H9 (cell line): ENCODE measurements at regions not wholly inside any gene's neighbourhood (a gene's known extent, or its start where the extent isn't known, plus 50 kb on each side); places are given as distances from the start of the nearest gene placed in this dataset.

ENCODE experiments used
- DNase-seq: peaks from one replicate; pipeline ENCODE4 v3.0.0-alpha.2; 2017
- H2AFZ ChIP-seq: one replicate; pipeline ENCODE4 v1.6.1; 2013; ENCODE audit warnings: mild to moderate bottlenecking, low read length, control low read depth, moderate library complexity
- H2AK5ac ChIP-seq: 2 replicates; pipeline ENCODE4 v1.6.1; 2013; ENCODE audit warnings: low read length, control low read depth, mixed read lengths; ENCODE audit not compliant: insufficient read length
- H2BK120ac ChIP-seq: one replicate; pipeline ENCODE4 v1.6.1; 2013; ENCODE audit warnings: low read depth, mild to moderate bottlenecking, low read length, control low read depth, inconsistent platforms; ENCODE audit not compliant: poor library complexity, severe bottlenecking
- H2BK12ac ChIP-seq: 2 replicates; pipeline ENCODE4 v1.6.1; 2013; ENCODE audit warnings: low read length, control low read depth, mixed read lengths, low read depth; ENCODE audit not compliant: insufficient read length
- H2BK15ac ChIP-seq: 2 replicates; pipeline ENCODE4 v1.6.1; 2013; ENCODE audit warnings: low read depth, low read length, control low read depth
- H2BK20ac ChIP-seq: one replicate; pipeline ENCODE4 v1.6.1; 2013; ENCODE audit warnings: low read depth, mild to moderate bottlenecking, low read length, control low read depth, inconsistent platforms; ENCODE audit not compliant: poor library complexity, severe bottlenecking
- H2BK5ac ChIP-seq: 2 replicates; pipeline ENCODE4 v1.6.1; 2013; ENCODE audit warnings: low read length, control low read depth, mixed read lengths; ENCODE audit not compliant: insufficient read length
- H3K14ac ChIP-seq: 2 replicates; pipeline ENCODE4 v1.6.1; 2013; ENCODE audit warnings: low read length, control low read depth; ENCODE audit not compliant: insufficient read depth
- H3K18ac ChIP-seq: 2 replicates; pipeline ENCODE4 v1.6.1; 2013; ENCODE audit warnings: low read depth, mild to moderate bottlenecking, mixed read lengths, low read length, control low read depth; ENCODE audit not compliant: insufficient read length
- H3K23ac ChIP-seq: 2 replicates; pipeline ENCODE4 v1.6.1; 2013; ENCODE audit warnings: low read length, control low read depth, mixed read lengths, low read depth; ENCODE audit not compliant: insufficient read length
- H3K23me2 ChIP-seq: 2 replicates; pipeline ENCODE4 v1.6.1; 2013; ENCODE audit warnings: low read depth, mild to moderate bottlenecking, mixed read lengths, low read length, control low read depth; ENCODE audit not compliant: insufficient read length, poor library complexity, severe bottlenecking
- H3K27ac ChIP-seq: 2 replicates; pipeline ENCODE4 v1.5.1; 2013; ENCODE audit warnings: low read length, control low read depth, mixed read lengths, low read depth; ENCODE audit not compliant: insufficient read length
- H3K27me3 ChIP-seq: 2 replicates; pipeline ENCODE4 v1.6.1; 2013; ENCODE audit warnings: low read length, control low read depth, inconsistent platforms; ENCODE audit not compliant: insufficient read depth
- H3K4ac ChIP-seq: 2 replicates; pipeline ENCODE4 v1.6.1; 2013; ENCODE audit warnings: low read depth, mild to moderate bottlenecking, control low read depth, inconsistent platforms, low read length, moderate library complexity
- H3K4me1 ChIP-seq: 2 replicates; pipeline ENCODE4 v1.6.1; 2013; ENCODE audit warnings: low read length, control low read depth, inconsistent platforms; ENCODE audit not compliant: insufficient read depth
- H3K4me2 ChIP-seq: 2 replicates; pipeline ENCODE4 v1.6.1; 2013; ENCODE audit warnings: low read length, control low read depth, mixed read lengths; ENCODE audit not compliant: insufficient read length, insufficient read depth
- H3K56ac ChIP-seq: 2 replicates; pipeline ENCODE4 v1.6.1; 2013; ENCODE audit warnings: low read depth, mild to moderate bottlenecking, mixed read lengths, low read length, control low read depth; ENCODE audit not compliant: insufficient read length
- H3K79me1 ChIP-seq: 2 replicates; pipeline ENCODE4 v1.6.1; 2013; ENCODE audit warnings: low read depth, mild to moderate bottlenecking, moderate library complexity, low read length, control low read depth, inconsistent platforms; ENCODE audit not compliant: insufficient read depth, poor library complexity, severe bottlenecking
- H3K79me2 ChIP-seq: 2 replicates; pipeline ENCODE4 v1.6.1; 2013; ENCODE audit warnings: low read length, control low read depth, inconsistent platforms; ENCODE audit not compliant: insufficient read depth
- H3K9ac ChIP-seq: 2 replicates; pipeline ENCODE4 v1.6.1; 2013; ENCODE audit warnings: low read length, control low read depth, mixed read lengths; ENCODE audit not compliant: insufficient read length; ENCODE audit errors: extremely low read depth
- H3K9me3 ChIP-seq: one replicate; pipeline ENCODE4 v1.6.1; 2013; ENCODE audit warnings: low read depth, low read length, inconsistent platforms; ENCODE audit not compliant: control insufficient read depth
- H3T11ph ChIP-seq: one replicate; pipeline ENCODE4 v1.6.1; 2013; ENCODE audit warnings: mild to moderate bottlenecking, low read length, control low read depth, inconsistent platforms
- H4K20me1 ChIP-seq: one replicate; pipeline ENCODE4 v1.6.1; 2013; ENCODE audit not compliant: control insufficient read depth, insufficient read length, insufficient read depth
- H4K5ac ChIP-seq: 2 replicates; pipeline ENCODE4 v1.6.1; 2013; ENCODE audit warnings: low read depth, mild to moderate bottlenecking, mixed read lengths, low read length, control low read depth; ENCODE audit not compliant: insufficient read length
- H4K8ac ChIP-seq: replicated peaks from 2 replicates; pipeline ENCODE4 v1.6.1; 2013; ENCODE audit warnings: low read length, control low read depth, mixed read lengths, low read depth; ENCODE audit not compliant: insufficient read length
- H4K91ac ChIP-seq: 2 replicates; pipeline ENCODE4 v1.6.1; 2013; ENCODE audit warnings: low read depth, mild to moderate bottlenecking, moderate library complexity, mixed read lengths, low read length, control low read depth; ENCODE audit not compliant: insufficient read length
- H3K27ac Mint-ChIP-seq, 3 experiments: 2 replicates in 2 of 3; 3 replicates in 1 of 3; pipeline ENCODE4 v1.8.0; 2020 to 2021; ENCODE audit warnings: mixed read lengths in 3 of 3, mild to moderate bottlenecking in 1 of 3, moderate library complexity in 1 of 3
- H3K27me3 Mint-ChIP-seq: 2 replicates; pipeline ENCODE4 v1.8.0; 2021; ENCODE audit warnings: low read depth, mild to moderate bottlenecking, moderate library complexity, mixed read lengths
- H3K36me3 Mint-ChIP-seq, 3 experiments: 2 replicates in 2 of 3; 3 replicates in 1 of 3; pipeline ENCODE4 v1.8.0; 2020 to 2021; ENCODE audit warnings: low read depth in 3 of 3, mixed read lengths in 3 of 3; ENCODE audit not compliant: insufficient read depth in 1 of 3
- H3K4me1 Mint-ChIP-seq, 2 experiments: 2 replicates each; pipeline ENCODE4 v1.8.0; 2020; ENCODE audit warnings: mixed read lengths in 2 of 2
- H3K4me3 Mint-ChIP-seq, 2 experiments: 2 replicates in 1 of 2; 3 replicates in 1 of 2; pipeline ENCODE4 v1.8.0; 2020 to 2021; ENCODE audit warnings: mild to moderate bottlenecking in 2 of 2, mixed read lengths in 2 of 2, moderate library complexity in 1 of 2
- H3K9me3 Mint-ChIP-seq, 2 experiments: 2 replicates in 1 of 2; 3 replicates in 1 of 2; pipeline ENCODE4 v1.8.0; 2020; ENCODE audit warnings: mild to moderate bottlenecking in 2 of 2, mixed read lengths in 2 of 2, moderate library complexity in 1 of 2
- CTCF ChIP-seq: fragments of 200-600 bp; sonication (generic); conservative IDR thresholded peaks from 3 replicates; pipeline ENCODE4 v1.8.0; 2021; ENCODE audit warnings: antibody characterized with exemption, mild to moderate bottlenecking
- WGBS: extraction: QIAGEN DNeasy Blood & Tissue Kit; methylation state at CpG from one replicate; pipeline ENCODE4 v1.1.7; 2013; ENCODE audit warnings: missing lambda C conversion rate, low lambda C conversion rate, mixed read lengths; ENCODE audit not compliant: insufficient read length; ENCODE audit errors: extremely low coverage; 5-methylcytosine and 5-hydroxymethylcytosine counted together

GRCh38 chr14:42113358-42114069 lies 506.8 kb downstream of the LRFN5 start:
- Histone ChIP-seq H3K18ac (no peak overlapping the region), H4K91ac (no peak overlapping the region), H3K79me1 (no peaks in the 10 kb centered on the region), H3K27me3 (no peaks in the 10 kb centered on the region), H3K4ac (no peak overlapping the region), H3K9me3 (no peaks in the 10 kb centered on the region), H3K79me2 (no peaks in the 10 kb centered on the region), H3K23ac (no peak overlapping the region), H2BK5ac (no peak overlapping the region), H2BK12ac (no peak overlapping the region), H3K9ac (no peak overlapping the region), H2AFZ (no peak overlapping the region), H2AK5ac (no peak overlapping the region), H3K56ac (no peak overlapping the region), H4K8ac (no peak overlapping the region), H2BK120ac (no peak overlapping the region), H4K5ac (no peak overlapping the region), H3T11ph (no peak overlapping the region), H2BK20ac (no peak overlapping the region), H3K27ac (no peak overlapping the region), H3K4me2 (no peak overlapping the region), H3K14ac (no peak overlapping the region), H3K4me1 (no peaks in the 10 kb centered on the region), H2BK15ac (no peak overlapping the region), H3K23me2 (no peaks in the 10 kb centered on the region), H4K20me1 (no peaks in the 10 kb centered on the region)
- H3K27ac Mint-ChIP-seq = no peak overlapping the region
- no peak for TF ChIP-seq CTCF
- H3K4me3 Mint-ChIP-seq = no peak overlapping the region
- peaks cover 8 to 20% (median 10%) of the 10 kb centered on the region in 3 experiments; a peak in 6 of 7 replicates for H3K36me3 Mint-ChIP-seq
- DNase-seq = no peak
- H3K27me3 Mint-ChIP-seq = no peaks in the 10 kb centered on the region
- peaks cover 8 to 20% of the 10 kb centered on the region in 2 experiments for H3K9me3 Mint-ChIP-seq
- WGBS = no CpG with 5 or more reads among the region's 60 CpGs
- H3K4me1 Mint-ChIP-seq = no peaks in the 10 kb centered on the region
